HepG2 (cell line): ENCODE measurements at regions not wholly inside any gene's neighbourhood (a gene's known extent, or its start where the extent isn't known, plus 50 kb on each side); places are given as distances from the start of the nearest gene placed in this dataset.

Experiments used
- ARID2 ChIP-seq: sonication (generic); formaldehyde crosslinking; IDR thresholded peaks from 2 replicates; pipeline ENCODE4 v1.8.1; 2022; ENCODE audit warnings: mild to moderate bottlenecking, missing genetic modification reagents, borderline replicate concordance
- CHD2 ChIP-seq: IDR thresholded peaks from 2 replicates; pipeline ENCODE4 v1.6.1; 2011; ENCODE audit warnings: low read depth, low read length, improper control_type of control experiment
- DDIT3 ChIP-seq: sonication (generic); formaldehyde crosslinking; IDR thresholded peaks from 2 replicates; pipeline ENCODE4 v1.4.0; 2020; ENCODE audit warnings: mild to moderate bottlenecking, missing genetic modification reagents
- DMAP1 ChIP-seq: IDR thresholded peaks from 2 replicates; pipeline ENCODE4 v1.6.1; 2016
- ELF1 ChIP-seq: sonication (generic); formaldehyde crosslinking; IDR thresholded peaks from 2 replicates; pipeline ENCODE4 v1.4.0; 2020; ENCODE audit warnings: missing genetic modification reagents
- FOXJ3 ChIP-seq: sonication (generic); formaldehyde crosslinking; IDR thresholded peaks from 2 replicates; pipeline ENCODE4 v1.4.0; 2020; ENCODE audit warnings: missing genetic modification reagents, mild to moderate bottlenecking, borderline replicate concordance
- FOXK2 ChIP-seq: fragments of 450-650 bp; IDR thresholded peaks from 2 replicates; pipeline ENCODE4 v1.6.1; 2016
- HNRNPH1 ChIP-seq: fragments of 200-400 bp; formaldehyde crosslinking; optimal IDR thresholded peaks from 2 replicates; pipeline ENCODE3; 2017; ENCODE audit warnings: mild to moderate bottlenecking, low read depth, low read length
- KDM4B ChIP-seq: sonication (generic); formaldehyde crosslinking; IDR thresholded peaks from 2 replicates; pipeline ENCODE4 v1.4.0; 2020; ENCODE audit warnings: missing genetic modification reagents
- KDM5B ChIP-seq: sonication (generic); formaldehyde crosslinking; IDR thresholded peaks from 2 replicates; pipeline ENCODE4 v1.4.0; 2020; ENCODE audit warnings: missing genetic modification reagents, mild to moderate bottlenecking, borderline replicate concordance
- MAF1 ChIP-seq: sonication (generic); formaldehyde crosslinking; IDR thresholded peaks from 2 replicates; pipeline ENCODE4 v1.5.0; 2020; ENCODE audit warnings: missing genetic modification reagents, borderline replicate concordance
- MLX ChIP-seq: IDR thresholded peaks from 2 replicates; pipeline ENCODE4 v1.6.1; 2016
- MXD4 ChIP-seq: IDR thresholded peaks from 2 replicates; pipeline ENCODE4 v1.6.1; 2016; ENCODE audit warnings: mild to moderate bottlenecking, missing biosample characterization, missing genetic modification reagents
- NFATC3 ChIP-seq: sonication (generic); formaldehyde crosslinking; IDR thresholded peaks from 2 replicates; pipeline ENCODE4 v1.5.1; 2020; ENCODE audit warnings: mild to moderate bottlenecking, missing genetic modification reagents
- PAWR ChIP-seq: sonication (generic); formaldehyde crosslinking; IDR thresholded peaks from 2 replicates; pipeline ENCODE4 v1.4.0; 2020; ENCODE audit warnings: missing genetic modification reagents, mild to moderate bottlenecking, borderline replicate concordance
- PBX3 ChIP-seq: sonication (generic); formaldehyde crosslinking; IDR thresholded peaks from 2 replicates; pipeline ENCODE4 v1.8.1; 2023; ENCODE audit warnings: missing genetic modification reagents, inconsistent platforms, borderline replicate concordance
- RAD51 ChIP-seq: fragments of 450-650 bp; IDR thresholded peaks from 2 replicates; pipeline ENCODE4 v1.6.1; 2016; ENCODE audit warnings: borderline replicate concordance
- SMC3 ChIP-seq: IDR thresholded peaks from 2 replicates; pipeline ENCODE4 v1.6.1; 2011; ENCODE audit warnings: low read length, improper control_type of control experiment
- SNAPC2 ChIP-seq: sonication (generic); formaldehyde crosslinking; IDR thresholded peaks from 2 replicates; pipeline ENCODE4 v1.8.1; 2022; ENCODE audit warnings: mild to moderate bottlenecking, missing genetic modification reagents
- ZBTB7B ChIP-seq: sonication (generic); formaldehyde crosslinking; IDR thresholded peaks from 2 replicates; pipeline ENCODE4 v1.4.0; 2020; ENCODE audit warnings: missing genetic modification reagents
- ZNF24 ChIP-seq: fragments of 450-650 bp; IDR thresholded peaks from 2 replicates; pipeline ENCODE4 v1.6.1; 2017; ENCODE audit warnings: antibody characterized with exemption, mild to moderate bottlenecking
- ZNF326 ChIP-seq: sonication (generic); formaldehyde crosslinking; IDR thresholded peaks from 2 replicates; pipeline ENCODE4 v1.4.0; 2020; ENCODE audit warnings: missing genetic modification reagents, borderline replicate concordance
- ZNF530 ChIP-seq: sonication (generic); formaldehyde crosslinking; IDR thresholded peaks from 2 replicates; pipeline ENCODE4 v1.5.0; 2020; ENCODE audit warnings: low read depth, mild to moderate bottlenecking, missing genetic modification reagents
- ZNF567 ChIP-seq: sonication (generic); formaldehyde crosslinking; IDR thresholded peaks from 2 replicates; pipeline ENCODE4 v1.8.1; 2023; ENCODE audit warnings: mild to moderate bottlenecking, missing genetic modification reagents, borderline replicate concordance
- ZNF792 ChIP-seq: IDR thresholded peaks from 2 replicates; pipeline ENCODE4 v1.6.1; 2016
- ZNF83 ChIP-seq: sonication (generic); formaldehyde crosslinking; IDR thresholded peaks from 2 replicates; pipeline ENCODE4 v1.4.0; 2020; ENCODE audit warnings: missing genetic modification reagents, mild to moderate bottlenecking, borderline replicate concordance
- TF ChIP-seq, protein P1 (sequence below): sonication (generic); formaldehyde crosslinking; IDR thresholded peaks from 2 replicates; pipeline ENCODE4 v1.8.1; 2022; ENCODE audit warnings: low read depth, mild to moderate bottlenecking, missing genetic modification reagents
- TF ChIP-seq, protein P2 (sequence below): sonication (generic); formaldehyde crosslinking; IDR thresholded peaks from 2 replicates; pipeline ENCODE4 v1.8.0; 2022; ENCODE audit warnings: missing genetic modification reagents, mild to moderate bottlenecking, borderline replicate concordance

DNA sequence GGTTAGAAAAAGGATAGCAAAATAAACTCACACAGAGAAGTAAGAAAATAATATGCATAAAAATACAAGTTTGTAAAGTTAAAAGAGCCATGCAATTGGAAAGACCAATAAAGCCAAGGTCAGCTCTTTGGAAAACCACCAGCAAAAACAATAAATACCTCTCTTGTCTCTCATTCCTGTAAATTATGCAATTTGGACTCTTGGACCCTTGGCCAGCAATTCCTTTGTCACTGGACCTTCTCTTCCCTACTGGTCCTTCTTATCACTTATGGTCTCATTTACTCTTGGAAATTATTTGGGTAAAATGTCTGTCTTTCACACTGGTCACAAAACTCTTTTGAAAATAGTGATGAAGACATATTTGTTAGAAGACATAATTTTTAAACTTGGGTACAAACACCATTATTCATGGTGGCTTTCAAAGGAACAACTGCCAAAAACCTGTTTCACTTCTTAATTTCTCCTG lies 379.5 kb downstream of the TMEM232 start (continued):
- no peak for TF ChIP-seq MXD4 (CRISPR knock-in tag)
- TF ChIP-seq ZNF530 (CRISPR knock-in tag), result no peak
- TF ChIP-seq NFATC3 (CRISPR knock-in tag), result no peak
- no peak for TF ChIP-seq KDM5B
- 0 out of 2 replicates have a peak, but pooled peaks have one; percentile 47 for TF ChIP-seq DMAP1
- TF ChIP-seq SNAPC2 (CRISPR knock-in tag), result peak; percentile 80; the same call in 1 of the 2 replicates
- 0 out of 2 replicates have a peak, but pooled peaks have one; percentile 29 for TF ChIP-seq ZBTB7B (CRISPR knock-in tag)
- TF ChIP-seq SMC3, result no peak
- TF ChIP-seq ZNF24, result 0 out of 2 replicates have a peak, but pooled peaks have one; percentile 20
- TF ChIP-seq PAWR (CRISPR knock-in tag), result no peak
- no peak for TF ChIP-seq CHD2
- peak; percentile 38; the same call in 1 of the 2 replicates for TF ChIP-seq ELF1 (CRISPR knock-in tag)
- TF ChIP-seq, protein P1, sequence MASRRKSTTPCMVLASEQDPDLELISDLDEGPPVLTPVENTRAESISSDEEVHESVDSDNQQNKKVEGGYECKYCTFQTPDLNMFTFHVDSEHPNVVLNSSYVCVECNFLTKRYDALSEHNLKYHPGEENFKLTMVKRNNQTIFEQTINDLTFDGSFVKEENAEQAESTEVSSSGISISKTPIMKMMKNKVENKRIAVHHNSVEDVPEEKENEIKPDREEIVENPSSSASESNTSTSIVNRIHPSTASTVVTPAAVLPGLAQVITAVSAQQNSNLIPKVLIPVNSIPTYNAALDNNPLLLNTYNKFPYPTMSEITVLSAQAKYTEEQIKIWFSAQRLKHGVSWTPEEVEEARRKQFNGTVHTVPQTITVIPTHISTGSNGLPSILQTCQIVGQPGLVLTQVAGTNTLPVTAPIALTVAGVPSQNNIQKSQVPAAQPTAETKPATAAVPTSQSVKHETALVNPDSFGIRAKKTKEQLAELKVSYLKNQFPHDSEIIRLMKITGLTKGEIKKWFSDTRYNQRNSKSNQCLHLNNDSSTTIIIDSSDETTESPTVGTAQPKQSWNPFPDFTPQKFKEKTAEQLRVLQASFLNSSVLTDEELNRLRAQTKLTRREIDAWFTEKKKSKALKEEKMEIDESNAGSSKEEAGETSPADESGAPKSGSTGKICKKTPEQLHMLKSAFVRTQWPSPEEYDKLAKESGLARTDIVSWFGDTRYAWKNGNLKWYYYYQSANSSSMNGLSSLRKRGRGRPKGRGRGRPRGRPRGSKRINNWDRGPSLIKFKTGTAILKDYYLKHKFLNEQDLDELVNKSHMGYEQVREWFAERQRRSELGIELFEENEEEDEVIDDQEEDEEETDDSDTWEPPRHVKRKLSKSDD (CRISPR knock-in tag), result no peak; the same call in 1 of the 2 replicates
- TF ChIP-seq ZNF83 (CRISPR knock-in tag), result no peak
- no peak for TF ChIP-seq ZNF326 (CRISPR knock-in tag)
- no peak for TF ChIP-seq RAD51
- no peak for TF ChIP-seq DDIT3 (CRISPR knock-in tag)
- TF ChIP-seq MLX (CRISPR knock-in tag), result peak; percentile 67; the same call in 1 of the 2 replicates
- no peak for TF ChIP-seq MAF1
- peak; percentile 96 for TF ChIP-seq FOXJ3 (CRISPR knock-in tag)
- no peak for TF ChIP-seq ZNF567 (CRISPR knock-in tag)
- TF ChIP-seq, protein P2, sequence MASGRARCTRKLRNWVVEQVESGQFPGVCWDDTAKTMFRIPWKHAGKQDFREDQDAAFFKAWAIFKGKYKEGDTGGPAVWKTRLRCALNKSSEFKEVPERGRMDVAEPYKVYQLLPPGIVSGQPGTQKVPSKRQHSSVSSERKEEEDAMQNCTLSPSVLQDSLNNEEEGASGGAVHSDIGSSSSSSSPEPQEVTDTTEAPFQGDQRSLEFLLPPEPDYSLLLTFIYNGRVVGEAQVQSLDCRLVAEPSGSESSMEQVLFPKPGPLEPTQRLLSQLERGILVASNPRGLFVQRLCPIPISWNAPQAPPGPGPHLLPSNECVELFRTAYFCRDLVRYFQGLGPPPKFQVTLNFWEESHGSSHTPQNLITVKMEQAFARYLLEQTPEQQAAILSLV, result no peak
- no peak for TF ChIP-seq PBX3 (CRISPR knock-in tag)
- TF ChIP-seq KDM4B, result peak; percentile 87
- no peak for TF ChIP-seq FOXK2
- TF ChIP-seq HNRNPH1, result no peak
- no peak for TF ChIP-seq ARID2
- peak; percentile 90 for TF ChIP-seq ZNF792 (CRISPR knock-in tag)
